CD4-positive, alpha-beta memory T cell (primary cell): ENCODE measurements at regions not wholly inside any gene's neighbourhood (a gene's known extent, or its start where the extent isn't known, plus 50 kb on each side); places are given as distances from the start of the nearest gene placed in this dataset.
A peak's percentile ranks its signal among the peaks of the same experiment; 100 is the strongest.

Source experiments
- CTCF ChIA-PET: fragments of 350-600 bp; sonication (Branson Sonifier 250); formaldehyde crosslinking; loops from one replicate; lab custom pipeline; 2021; ENCODE audit warnings: inconsistent platforms; ENCODE audit not compliant: partially characterized antibody; lab: Charles Lee
- POLR2A ChIA-PET: fragments of 350-600 bp; sonication (Branson Sonifier 250); formaldehyde crosslinking; loops from one replicate; lab custom pipeline; 2021; ENCODE audit not compliant: partially characterized antibody; lab: Charles Lee
- DNase-seq, 5 donors: peaks; one replicate each; pipeline versions ENCODE4 v3.0.0 to v3.0.0-alpha.2; 2020 to 2022; ENCODE audit warnings: mixed read lengths in 1 of 5
- H3K27ac ChIP-seq: one replicate; pipeline ENCODE4 v1.7.0; 2013; ENCODE audit warnings: low read depth, low read length
- H3K27me3 ChIP-seq: 2 replicates; pipeline ENCODE4 v1.7.0; 2013; ENCODE audit warnings: mild to moderate bottlenecking, low read length, moderate library complexity; ENCODE audit not compliant: insufficient read depth
- H3K36me3 ChIP-seq: 2 replicates; pipeline ENCODE4 v1.7.0; 2013; ENCODE audit warnings: mild to moderate bottlenecking, low read length, moderate library complexity; ENCODE audit not compliant: insufficient read depth
- H3K4me1 ChIP-seq: 2 replicates; pipeline ENCODE4 v1.7.0; 2013; ENCODE audit warnings: mild to moderate bottlenecking, low read length, moderate library complexity; ENCODE audit not compliant: insufficient read depth
- H3K4me3 ChIP-seq, 2 donors: one replicate each; pipeline ENCODE4 v1.7.0; 2013; ENCODE audit warnings: low read length in 2 of 2, mild to moderate bottlenecking in 1 of 2
- H3K9me3 ChIP-seq, 2 donors: one replicate each; pipeline ENCODE4 v1.7.0; 2013; ENCODE audit warnings: low read length in 2 of 2, control low read depth in 1 of 2; ENCODE audit not compliant: control insufficient read depth in 1 of 2
- H3K27ac Mint-ChIP-seq, 7 donors: one replicate each; pipeline ENCODE4 v1.8.0; 2020 to 2021; ENCODE audit warnings: mixed read lengths in 7 of 7, mild to moderate bottlenecking in 6 of 7, inconsistent platforms in 3 of 7, moderate library complexity in 3 of 7
- H3K27me3 Mint-ChIP-seq, 2 donors: one replicate each; pipeline ENCODE4 v1.8.0; 2020 to 2021; ENCODE audit warnings: mixed read lengths in 2 of 2
- H3K36me3 Mint-ChIP-seq, 2 donors: one replicate each; pipeline ENCODE4 v1.8.0; 2020 to 2021; ENCODE audit warnings: mixed read lengths in 2 of 2, inconsistent platforms in 1 of 2, mild to moderate bottlenecking in 1 of 2
- H3K4me1 Mint-ChIP-seq, 4 donors: one replicate each; pipeline ENCODE4 v1.8.0; 2020 to 2021; ENCODE audit warnings: mixed read lengths in 4 of 4, mild to moderate bottlenecking in 1 of 4
- H3K4me3 Mint-ChIP-seq, 8 donors: one replicate each; pipeline ENCODE4 v1.8.0; 2020 to 2021; ENCODE audit warnings: mixed read lengths in 8 of 8, mild to moderate bottlenecking in 7 of 8, moderate library complexity in 6 of 8, inconsistent platforms in 3 of 8
- H3K9me3 Mint-ChIP-seq, 8 donors: one replicate each; pipeline ENCODE4 v1.8.0; 2020 to 2021; ENCODE audit warnings: mixed read lengths in 8 of 8, mild to moderate bottlenecking in 5 of 8, inconsistent platforms in 3 of 8, moderate library complexity in 1 of 8
- intact Hi-C: fragments of 100-400 bp; cut with micrococcal nuclease; formaldehyde crosslinking; loops from one replicate; pipeline ENCODE4 v1.15.1; 2023

- no peaks in the 10 kb centered on the region for H3K4me1 Mint-ChIP-seq
- no peaks in the 10 kb centered on the region for H3K4me1 ChIP-seq
- peaks cover 4 to 39% (median 16%) of the 10 kb centered on the region in 8 donors for H3K9me3 Mint-ChIP-seq
- intact Hi-C loops = no loop called here
- H3K36me3 Mint-ChIP-seq = no peaks in the 10 kb centered on the region
- no peak overlapping the region for H3K4me3 ChIP-seq
- H3K27ac ChIP-seq = no peak overlapping the region
- H3K4me3 Mint-ChIP-seq = no peak overlapping the region
- no peaks in the 10 kb centered on the region for H3K27me3 Mint-ChIP-seq
- DNase-seq = no peak
- ChIA-PET POLR2A (no interaction called here), CTCF (no interaction called here)
- no peaks in the 10 kb centered on the region for H3K27me3 ChIP-seq
- no peak overlapping the region for H3K27ac Mint-ChIP-seq
- H3K9me3 ChIP-seq = no peaks in the 10 kb centered on the region
- H3K36me3 ChIP-seq = no peaks in the 10 kb centered on the region
Measured at GRCh38 chr1:105636052-105636451, 1420.4 kb upstream of the PRMT6 start.

- H3K27ac Mint-ChIP-seq = no peak overlapping the region
- ChIA-PET POLR2A (no interaction called here), CTCF (no interaction called here)
- Histone ChIP-seq H3K4me3 (no peak overlapping the region), H3K4me1 (no peaks in the 10 kb centered on the region), H3K9me3 (no peaks in the 10 kb centered on the region), H3K27me3 (no peaks in the 10 kb centered on the region), H3K36me3 (no peaks in the 10 kb centered on the region), H3K27ac (no peak overlapping the region)
- H3K4me3 Mint-ChIP-seq = no peak overlapping the region
- intact Hi-C loops = no loop called here
- H3K9me3 Mint-ChIP-seq = peaks cover 3 to 44% (median 17%) of the 10 kb centered on the region in 8 donors
- H3K4me1 Mint-ChIP-seq = no peaks in the 10 kb centered on the region
- no peaks in the 10 kb centered on the region for H3K27me3 Mint-ChIP-seq
- no peaks in the 10 kb centered on the region for H3K36me3 Mint-ChIP-seq
- no peak for DNase-seq
Measured at GRCh38 chr1:105641407-105641806, 1415.1 kb upstream of the PRMT6 start.

- Histone ChIP-seq H3K4me3 (no peak overlapping the region), H3K27me3 (no peaks in the 10 kb centered on the region), H3K4me1 (no peaks in the 10 kb centered on the region), H3K36me3 (no peaks in the 10 kb centered on the region), H3K9me3 (peaks cover 0 to 3% of the 10 kb centered on the region in 2 donors), H3K27ac (no peak overlapping the region)
- CTCF ChIA-PET = no interaction called here
- Mint-ChIP-seq H3K36me3 (no peaks in the 10 kb centered on the region), H3K4me1 (no peaks in the 10 kb centered on the region), H3K4me3 (no peak overlapping the region), H3K9me3 (peaks cover 0 to 29% (median 11%) of the 10 kb centered on the region in 8 donors), H3K27me3 (no peaks in the 10 kb centered on the region), H3K27ac (no peak overlapping the region)
- intact Hi-C loops = no loop called here
- POLR2A ChIA-PET = no interaction called here
- no peak for DNase-seq
Measured at GRCh38 chr1:105652109-105652508, 1404.4 kb upstream of the PRMT6 start.

- Histone ChIP-seq H3K27ac (no peak overlapping the region), H3K36me3 (no peaks in the 10 kb centered on the region), H3K9me3 (peaks cover 0 to 4% of the 10 kb centered on the region in 2 donors), H3K27me3 (no peaks in the 10 kb centered on the region), H3K4me1 (no peaks in the 10 kb centered on the region), H3K4me3 (no peak overlapping the region)
- ChIA-PET CTCF (no interaction called here), POLR2A (no interaction called here)
- intact Hi-C loops = loop anchor here (1.0 kb wide), 1 partner anchor 10 kb away; no protein-coding TSS in a partner anchor
- DNase-seq = no peak
- Mint-ChIP-seq H3K4me1 (no peaks in the 10 kb centered on the region), H3K4me3 (no peak overlapping the region), H3K27ac (no peak overlapping the region), H3K9me3 (peaks cover 3 to 37% (median 10%) of the 10 kb centered on the region in 8 donors), H3K27me3 (no peaks in the 10 kb centered on the region), H3K36me3 (no peaks in the 10 kb centered on the region)
Measured at GRCh38 chr1:105655032-105655431, 1401.4 kb upstream of the PRMT6 start.

DNA sequence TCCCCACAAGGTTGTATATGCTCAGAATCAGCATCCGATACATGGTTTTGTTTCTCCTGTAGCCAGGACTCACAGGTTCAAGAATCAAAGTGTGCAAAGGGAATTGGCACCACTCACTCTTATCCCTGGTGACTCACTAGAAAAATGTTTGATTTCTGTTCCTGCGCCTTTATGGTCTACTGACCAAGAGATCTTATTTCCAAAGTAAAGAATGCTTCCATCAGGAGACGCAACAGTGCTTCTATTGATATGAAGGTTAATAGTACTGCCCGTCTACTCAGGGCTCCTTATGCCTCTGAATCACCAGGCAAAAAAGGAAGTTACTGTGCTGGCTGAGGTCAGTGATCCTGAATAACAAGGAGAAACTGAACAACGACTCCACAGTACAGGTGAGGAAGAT lies 1392.0 kb upstream of the PRMT6 start:
- no peak for DNase-seq
- Mint-ChIP-seq H3K4me3 (peak overlapping the region in 1 of 8 donors; percentile 32), H3K27me3 (no peaks in the 10 kb centered on the region), H3K36me3 (no peaks in the 10 kb centered on the region), H3K9me3 (peaks cover 6 to 27% (median 7%) of the 10 kb centered on the region in 8 donors), H3K4me1 (no peaks in the 10 kb centered on the region), H3K27ac (no peak overlapping the region)
- no peak overlapping the region for H3K27ac ChIP-seq
- H3K36me3 ChIP-seq = no peaks in the 10 kb centered on the region
- H3K9me3 ChIP-seq = peaks cover 0 to 2% of the 10 kb centered on the region in 2 donors
- CTCF ChIA-PET = no interaction called here
- POLR2A ChIA-PET = no interaction called here
- intact Hi-C loops = no loop called here
- H3K27me3 ChIP-seq = no peaks in the 10 kb centered on the region
- H3K4me3 ChIP-seq = no peak overlapping the region
- no peaks in the 10 kb centered on the region for H3K4me1 ChIP-seq

DNA sequence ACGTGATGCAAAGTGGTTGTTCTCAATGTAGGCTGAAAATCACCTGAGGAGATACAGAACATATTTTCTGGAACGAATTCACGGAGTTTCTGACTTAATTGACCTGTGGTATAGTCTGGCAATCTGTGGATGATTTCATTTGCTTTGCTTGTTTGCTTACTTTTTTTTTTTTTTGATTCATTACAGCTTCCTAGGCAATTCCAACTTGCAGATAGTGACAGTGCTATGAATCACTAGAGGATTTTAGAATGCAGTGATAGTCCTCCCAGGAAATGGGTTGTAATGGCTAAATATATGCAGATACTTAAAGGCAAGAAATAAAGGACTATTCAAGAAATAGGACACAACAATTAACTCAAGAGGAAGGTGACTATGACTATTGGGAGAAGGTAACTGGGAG lies 1378.1 kb upstream of the PRMT6 start:
- intact Hi-C loops = no loop called here
- no peak overlapping the region for H3K4me3 Mint-ChIP-seq
- DNase-seq = no peak
- H3K9me3 Mint-ChIP-seq = peaks cover 0 to 22% (median 8%) of the 10 kb centered on the region in 8 donors
- no peak overlapping the region for H3K27ac ChIP-seq
- no peaks in the 10 kb centered on the region for H3K27me3 Mint-ChIP-seq
- no peaks in the 10 kb centered on the region for H3K4me1 ChIP-seq
- POLR2A ChIA-PET = no interaction called here
- H3K27ac Mint-ChIP-seq = no peak overlapping the region
- no peaks in the 10 kb centered on the region for H3K4me1 Mint-ChIP-seq
- CTCF ChIA-PET = no interaction called here
- no peaks in the 10 kb centered on the region for H3K36me3 Mint-ChIP-seq
- no peak overlapping the region for H3K4me3 ChIP-seq
- no peaks in the 10 kb centered on the region for H3K27me3 ChIP-seq
- H3K9me3 ChIP-seq = no peaks in the 10 kb centered on the region
- H3K36me3 ChIP-seq = no peaks in the 10 kb centered on the region

- Mint-ChIP-seq H3K9me3 (peaks cover 0 to 21% (median 13%) of the 10 kb centered on the region in 8 donors), H3K27ac (no peak overlapping the region), H3K4me3 (no peak overlapping the region), H3K4me1 (no peaks in the 10 kb centered on the region), H3K36me3 (no peaks in the 10 kb centered on the region), H3K27me3 (no peaks in the 10 kb centered on the region)
- no peaks in the 10 kb centered on the region for H3K4me1 ChIP-seq
- H3K27me3 ChIP-seq = no peaks in the 10 kb centered on the region
- intact Hi-C loops = no loop called here
- DNase-seq = no peak
- no peaks in the 10 kb centered on the region for H3K36me3 ChIP-seq
- H3K9me3 ChIP-seq = peaks cover 0 to 8% of the 10 kb centered on the region in 2 donors
- ChIA-PET POLR2A (no interaction called here), CTCF (no interaction called here)
- H3K27ac ChIP-seq = no peak overlapping the region
- H3K4me3 ChIP-seq = no peak overlapping the region
Measured at GRCh38 chr1:105684714-105685113, 1371.8 kb upstream of the PRMT6 start.

- H3K27ac ChIP-seq = no peak overlapping the region
- Mint-ChIP-seq H3K27me3 (no peaks in the 10 kb centered on the region), H3K27ac (no peak overlapping the region), H3K9me3 (peaks cover 0 to 20% (median 12%) of the 10 kb centered on the region in 8 donors), H3K4me3 (no peak overlapping the region), H3K4me1 (no peaks in the 10 kb centered on the region), H3K36me3 (no peaks in the 10 kb centered on the region)
- peaks cover 0 to 8% of the 10 kb centered on the region in 2 donors for H3K9me3 ChIP-seq
- no peaks in the 10 kb centered on the region for H3K4me1 ChIP-seq
- CTCF ChIA-PET = no interaction called here
- POLR2A ChIA-PET = no interaction called here
- H3K36me3 ChIP-seq = no peaks in the 10 kb centered on the region
- H3K4me3 ChIP-seq = no peak overlapping the region
- intact Hi-C loops = no loop called here
- no peak for DNase-seq
- no peaks in the 10 kb centered on the region for H3K27me3 ChIP-seq
Measured at GRCh38 chr1:105686026-105686425, 1370.4 kb upstream of the PRMT6 start.
